ENCODE measurements at regions not wholly inside any gene's neighbourhood (a gene's known extent, or its start where the extent isn't known, plus 50 kb on each side); places are given as distances from the start of the nearest gene placed in this dataset.

DNA sequence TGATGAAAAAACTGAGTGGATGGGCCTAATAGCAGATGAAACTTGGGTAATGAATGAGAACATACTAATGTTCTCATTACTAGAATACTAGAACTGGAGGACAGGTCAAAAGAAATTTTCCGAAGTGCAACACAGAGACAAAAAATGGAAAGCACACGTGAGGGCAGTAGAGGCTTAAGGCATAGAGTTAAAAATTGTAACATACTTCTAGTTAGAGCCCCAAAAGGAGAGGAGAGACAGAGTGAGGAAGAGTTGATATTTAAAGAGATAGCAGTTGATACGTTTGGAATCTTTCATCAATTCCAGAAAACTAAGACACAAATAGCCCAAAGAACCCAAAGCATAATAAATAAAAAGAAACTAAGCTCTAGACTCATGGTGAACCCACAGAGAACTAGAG lies 327.9 kb downstream of the SQOR start:
- no peaks in the 10 kb centered on the region for H3K27me3 ChIP-seq (replicated peaks in 2 of 5; ENCODE audit: control insufficient read depth in 4 of 5, insufficient read depth in 5 of 5, low read length in 4 of 5)
- ChIA-PET POLR2A (no interaction called here), CTCF (no interaction called here)
- no peak overlapping the region for H3K4me3 ChIP-seq (ENCODE audit: control insufficient read depth in 1 of 7, extremely low read depth in 1 of 7, insufficient read depth in 4 of 7, low read depth in 2 of 7, low read length in 6 of 7)
- DNase-seq = no peak
- no peaks in the 10 kb centered on the region for H3K36me3 ChIP-seq (ENCODE audit: control insufficient read depth in 4 of 4, insufficient read depth in 4 of 4, low read length in 3 of 4)
- peaks cover 0 to 13% (median 4%) of the 10 kb centered on the region in 5 experiments for H3K9me3 ChIP-seq (ENCODE audit: control extremely low read depth in 1 of 5, control insufficient read depth in 4 of 5, insufficient read depth in 2 of 5, low read depth in 1 of 5, low read length in 4 of 5)
- no peak overlapping the region for H3K27ac ChIP-seq (ENCODE audit: insufficient read depth in 1 of 2, low read depth in 1 of 2, low read length in 2 of 2, poor library complexity in 1 of 2, severe bottlenecking in 2 of 2)
- no CpG with 5 or more reads among the region's 3 CpGs for WGBS (ENCODE audit: insufficient coverage)
- no peaks in the 10 kb centered on the region for H3K4me1 ChIP-seq (ENCODE audit: control extremely low read depth in 1 of 4, control insufficient read depth in 4 of 4, insufficient read depth in 4 of 4, low read length in 3 of 4)

DNA sequence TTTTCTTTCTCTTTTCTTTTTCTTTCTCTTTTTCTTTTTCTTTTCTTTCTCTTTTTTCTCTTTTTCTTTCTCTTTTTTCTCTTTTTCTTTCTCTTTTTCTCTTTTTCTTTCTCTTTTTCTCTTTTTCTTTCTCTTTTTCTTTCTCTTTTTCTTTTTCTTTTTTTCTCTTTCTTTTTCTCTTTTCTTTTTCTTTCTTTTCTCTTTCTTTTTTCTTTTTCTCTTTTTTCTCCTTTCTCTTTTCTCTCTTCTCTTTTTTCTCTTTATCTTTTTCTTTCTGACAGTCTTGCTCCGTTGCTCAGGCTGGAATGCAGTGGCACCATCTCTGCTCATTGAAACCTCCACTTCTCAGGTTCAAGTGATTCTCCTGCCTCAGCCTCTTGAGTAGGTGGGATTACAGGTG lies 335.7 kb downstream of the SQOR start:
- H3K27me3 ChIP-seq (replicated peaks in 2 of 5; ENCODE audit: control insufficient read depth in 4 of 5, insufficient read depth in 5 of 5, low read length in 4 of 5) = no peaks in the 10 kb centered on the region
- no peak overlapping the region for H3K27ac ChIP-seq (ENCODE audit: insufficient read depth in 1 of 2, low read depth in 1 of 2, low read length in 2 of 2, poor library complexity in 1 of 2, severe bottlenecking in 2 of 2)
- whole genome bisulfite sequencing (ENCODE audit: insufficient coverage) = no CpG with 5 or more reads among the region's 1 CpG
- no peak for DNase-seq
- CTCF ChIA-PET = no interaction called here
- peaks cover 0 to 2% (median 0%) of the 10 kb centered on the region in 5 experiments for H3K9me3 ChIP-seq (ENCODE audit: control extremely low read depth in 1 of 5, control insufficient read depth in 4 of 5, insufficient read depth in 2 of 5, low read depth in 1 of 5, low read length in 4 of 5)
- H3K36me3 ChIP-seq (ENCODE audit: control insufficient read depth in 4 of 4, insufficient read depth in 4 of 4, low read length in 3 of 4) = no peaks in the 10 kb centered on the region
- H3K4me1 ChIP-seq (ENCODE audit: control extremely low read depth in 1 of 4, control insufficient read depth in 4 of 4, insufficient read depth in 4 of 4, low read length in 3 of 4) = no peaks in the 10 kb centered on the region
- no peak overlapping the region for H3K4me3 ChIP-seq (ENCODE audit: control insufficient read depth in 1 of 7, extremely low read depth in 1 of 7, insufficient read depth in 4 of 7, low read depth in 2 of 7, low read length in 6 of 7)
- POLR2A ChIA-PET = no interaction called here

DNA sequence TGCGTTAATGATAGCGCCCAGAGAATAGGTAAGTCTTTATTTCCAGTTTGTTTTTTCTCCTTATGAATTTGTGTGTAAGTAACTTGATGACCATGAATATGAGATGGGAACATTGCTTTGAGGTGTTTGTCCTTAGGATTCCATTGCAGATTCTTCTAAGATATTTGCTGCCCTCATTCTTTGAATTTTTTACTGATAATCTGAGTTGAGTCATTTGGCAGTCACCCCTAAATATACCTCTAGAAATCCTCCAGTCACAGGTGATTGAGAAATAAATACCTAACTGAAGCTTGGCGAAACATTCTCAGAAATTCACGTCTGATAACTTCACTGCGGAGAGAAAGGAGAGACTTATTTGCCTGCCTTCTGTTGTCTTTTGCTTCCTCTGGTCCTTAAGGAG lies 345.5 kb downstream of the SQOR start:
- Histone ChIP-seq H3K36me3 (ENCODE audit: control insufficient read depth in 4 of 4, insufficient read depth in 4 of 4, low read length in 3 of 4) (no peaks in the 10 kb centered on the region), H3K27me3 (replicated peaks in 2 of 5; ENCODE audit: control insufficient read depth in 4 of 5, insufficient read depth in 5 of 5, low read length in 4 of 5) (no peaks in the 10 kb centered on the region), H3K27ac (ENCODE audit: insufficient read depth in 1 of 2, low read depth in 1 of 2, low read length in 2 of 2, poor library complexity in 1 of 2, severe bottlenecking in 2 of 2) (no peak overlapping the region), H3K4me3 (ENCODE audit: control insufficient read depth in 1 of 7, extremely low read depth in 1 of 7, insufficient read depth in 4 of 7, low read depth in 2 of 7, low read length in 6 of 7) (no peak overlapping the region), H3K9me3 (ENCODE audit: control extremely low read depth in 1 of 5, control insufficient read depth in 4 of 5, insufficient read depth in 2 of 5, low read depth in 1 of 5, low read length in 4 of 5) (no peaks in the 10 kb centered on the region), H3K4me1 (ENCODE audit: control extremely low read depth in 1 of 4, control insufficient read depth in 4 of 4, insufficient read depth in 4 of 4, low read length in 3 of 4) (no peaks in the 10 kb centered on the region)
- ChIA-PET POLR2A (no interaction called here), CTCF (no interaction called here)
- 81% methylated on average over 5 of the region's 5 CpGs for WGBS (ENCODE audit: insufficient coverage)
- no peak for DNase-seq

DNA sequence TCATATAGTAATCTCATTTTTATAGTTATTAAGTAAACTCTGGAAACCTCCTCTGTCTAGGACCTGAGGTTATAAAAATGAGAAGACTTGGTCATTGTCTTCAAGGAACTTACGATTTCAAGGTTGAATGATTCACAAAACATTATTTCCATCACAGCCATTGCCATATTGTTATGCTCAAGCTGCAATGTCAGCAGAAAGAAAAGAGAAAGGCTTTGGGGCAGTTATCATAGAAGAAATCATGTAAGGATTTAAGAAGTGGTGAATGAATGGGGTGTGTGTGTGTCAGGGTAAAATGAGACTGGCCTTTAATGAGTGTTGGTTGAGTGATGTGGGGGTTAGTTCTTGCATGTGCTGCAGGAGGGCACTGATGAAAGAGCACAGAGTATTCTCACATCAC lies 346.8 kb downstream of the SQOR start:
- Histone ChIP-seq H3K27ac (ENCODE audit: insufficient read depth in 1 of 2, low read depth in 1 of 2, low read length in 2 of 2, poor library complexity in 1 of 2, severe bottlenecking in 2 of 2) (no peak overlapping the region), H3K36me3 (ENCODE audit: control insufficient read depth in 4 of 4, insufficient read depth in 4 of 4, low read length in 3 of 4) (no peaks in the 10 kb centered on the region), H3K4me1 (ENCODE audit: control extremely low read depth in 1 of 4, control insufficient read depth in 4 of 4, insufficient read depth in 4 of 4, low read length in 3 of 4) (no peaks in the 10 kb centered on the region), H3K4me3 (ENCODE audit: control insufficient read depth in 1 of 7, extremely low read depth in 1 of 7, insufficient read depth in 4 of 7, low read depth in 2 of 7, low read length in 6 of 7) (no peak overlapping the region), H3K9me3 (ENCODE audit: control extremely low read depth in 1 of 5, control insufficient read depth in 4 of 5, insufficient read depth in 2 of 5, low read depth in 1 of 5, low read length in 4 of 5) (no peaks in the 10 kb centered on the region), H3K27me3 (replicated peaks in 2 of 5; ENCODE audit: control insufficient read depth in 4 of 5, insufficient read depth in 5 of 5, low read length in 4 of 5) (no peaks in the 10 kb centered on the region)
- WGBS (ENCODE audit: insufficient coverage) = no CpG with 5 or more reads among the region's 1 CpG
- no peak for DNase-seq
- ChIA-PET CTCF (no interaction called here), POLR2A (no interaction called here)

- no peak overlapping the region for H3K4me3 ChIP-seq (ENCODE audit: control insufficient read depth in 1 of 7, extremely low read depth in 1 of 7, insufficient read depth in 4 of 7, low read depth in 2 of 7, low read length in 6 of 7)
- H3K27ac ChIP-seq (ENCODE audit: insufficient read depth in 1 of 2, low read depth in 1 of 2, low read length in 2 of 2, poor library complexity in 1 of 2, severe bottlenecking in 2 of 2) = no peak overlapping the region
- no peaks in the 10 kb centered on the region for H3K36me3 ChIP-seq (ENCODE audit: control insufficient read depth in 4 of 4, insufficient read depth in 4 of 4, low read length in 3 of 4)
- peaks cover 0 to 2% (median 0%) of the 10 kb centered on the region in 5 experiments for H3K9me3 ChIP-seq (ENCODE audit: control extremely low read depth in 1 of 5, control insufficient read depth in 4 of 5, insufficient read depth in 2 of 5, low read depth in 1 of 5, low read length in 4 of 5)
- H3K27me3 ChIP-seq (replicated peaks in 2 of 5; ENCODE audit: control insufficient read depth in 4 of 5, insufficient read depth in 5 of 5, low read length in 4 of 5) = no peaks in the 10 kb centered on the region
- WGBS (ENCODE audit: insufficient coverage) = 67% methylated on average over 2 of the region's 3 CpGs
- POLR2A ChIA-PET = no interaction called here
- H3K4me1 ChIP-seq (ENCODE audit: control extremely low read depth in 1 of 4, control insufficient read depth in 4 of 4, insufficient read depth in 4 of 4, low read length in 3 of 4) = no peaks in the 10 kb centered on the region
- CTCF ChIA-PET = no interaction called here
- no peak for DNase-seq
Observed at GRCh38 chr15:45991863-45992262, 357.0 kb downstream of the SQOR start.

DNA sequence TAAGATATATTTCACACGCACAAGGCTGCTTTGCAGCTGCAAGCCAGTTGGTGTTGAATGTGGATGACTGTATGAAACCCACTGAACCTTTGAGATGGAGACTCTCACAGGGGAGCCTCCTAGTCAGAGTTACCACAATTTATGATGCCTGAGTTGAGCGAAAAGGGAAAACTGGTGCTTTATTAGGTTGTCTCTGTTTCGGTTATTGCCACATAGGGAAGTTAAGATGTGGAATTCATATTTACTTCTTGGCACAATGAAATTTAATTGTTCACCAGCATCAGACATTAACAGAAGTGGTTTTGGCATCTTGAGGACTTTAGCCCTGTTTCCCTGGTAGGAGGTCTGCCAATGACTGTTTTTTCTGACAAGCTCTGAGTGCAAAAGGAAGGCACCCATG lies 358.2 kb downstream of the SQOR start:
- ChIA-PET POLR2A (no interaction called here), CTCF (no interaction called here)
- Histone ChIP-seq H3K27ac (ENCODE audit: insufficient read depth in 1 of 2, low read depth in 1 of 2, low read length in 2 of 2, poor library complexity in 1 of 2, severe bottlenecking in 2 of 2) (no peak overlapping the region), H3K36me3 (ENCODE audit: control insufficient read depth in 4 of 4, insufficient read depth in 4 of 4, low read length in 3 of 4) (no peaks in the 10 kb centered on the region), H3K9me3 (ENCODE audit: control extremely low read depth in 1 of 5, control insufficient read depth in 4 of 5, insufficient read depth in 2 of 5, low read depth in 1 of 5, low read length in 4 of 5) (peaks cover 0 to 2% (median 0%) of the 10 kb centered on the region in 5 experiments), H3K4me1 (ENCODE audit: control extremely low read depth in 1 of 4, control insufficient read depth in 4 of 4, insufficient read depth in 4 of 4, low read length in 3 of 4) (no peaks in the 10 kb centered on the region), H3K27me3 (replicated peaks in 2 of 5; ENCODE audit: control insufficient read depth in 4 of 5, insufficient read depth in 5 of 5, low read length in 4 of 5) (no peaks in the 10 kb centered on the region), H3K4me3 (ENCODE audit: control insufficient read depth in 1 of 7, extremely low read depth in 1 of 7, insufficient read depth in 4 of 7, low read depth in 2 of 7, low read length in 6 of 7) (no peak overlapping the region)
- DNase-seq = no peak
- no CpG with 5 or more reads among the region's 3 CpGs for WGBS (ENCODE audit: insufficient coverage)

GRCh38 chr15:45993508-45993907 lies 358.7 kb downstream of the SQOR start:
- no peaks in the 10 kb centered on the region for H3K4me1 ChIP-seq (ENCODE audit: control extremely low read depth in 1 of 4, control insufficient read depth in 4 of 4, insufficient read depth in 4 of 4, low read length in 3 of 4)
- CTCF ChIA-PET = no interaction called here
- no peak overlapping the region for H3K4me3 ChIP-seq (ENCODE audit: control insufficient read depth in 1 of 7, extremely low read depth in 1 of 7, insufficient read depth in 4 of 7, low read depth in 2 of 7, low read length in 6 of 7)
- POLR2A ChIA-PET = no interaction called here
- H3K9me3 ChIP-seq (ENCODE audit: control extremely low read depth in 1 of 5, control insufficient read depth in 4 of 5, insufficient read depth in 2 of 5, low read depth in 1 of 5, low read length in 4 of 5) = peaks cover 0 to 2% (median 0%) of the 10 kb centered on the region in 5 experiments
- no peak for DNase-seq
- H3K36me3 ChIP-seq (ENCODE audit: control insufficient read depth in 4 of 4, insufficient read depth in 4 of 4, low read length in 3 of 4) = no peaks in the 10 kb centered on the region
- no peaks in the 10 kb centered on the region for H3K27me3 ChIP-seq (replicated peaks in 2 of 5; ENCODE audit: control insufficient read depth in 4 of 5, insufficient read depth in 5 of 5, low read length in 4 of 5)
- no peak overlapping the region for H3K27ac ChIP-seq (ENCODE audit: insufficient read depth in 1 of 2, low read depth in 1 of 2, low read length in 2 of 2, poor library complexity in 1 of 2, severe bottlenecking in 2 of 2)

GRCh38 chr15:45995800-45996199 lies 361.0 kb downstream of the SQOR start:
- H3K36me3 ChIP-seq (ENCODE audit: control insufficient read depth in 4 of 4, insufficient read depth in 4 of 4, low read length in 3 of 4) = no peaks in the 10 kb centered on the region
- 83% methylated on average over 3 of the region's 4 CpGs for WGBS (ENCODE audit: insufficient coverage)
- H3K27me3 ChIP-seq (replicated peaks in 2 of 5; ENCODE audit: control insufficient read depth in 4 of 5, insufficient read depth in 5 of 5, low read length in 4 of 5) = no peaks in the 10 kb centered on the region
- no peak overlapping the region for H3K4me3 ChIP-seq (ENCODE audit: control insufficient read depth in 1 of 7, extremely low read depth in 1 of 7, insufficient read depth in 4 of 7, low read depth in 2 of 7, low read length in 6 of 7)
- DNase-seq = no peak
- no peak overlapping the region for H3K27ac ChIP-seq (ENCODE audit: insufficient read depth in 1 of 2, low read depth in 1 of 2, low read length in 2 of 2, poor library complexity in 1 of 2, severe bottlenecking in 2 of 2)
- no peaks in the 10 kb centered on the region for H3K4me1 ChIP-seq (ENCODE audit: control extremely low read depth in 1 of 4, control insufficient read depth in 4 of 4, insufficient read depth in 4 of 4, low read length in 3 of 4)
- CTCF ChIA-PET = no interaction called here
- H3K9me3 ChIP-seq (ENCODE audit: control extremely low read depth in 1 of 5, control insufficient read depth in 4 of 5, insufficient read depth in 2 of 5, low read depth in 1 of 5, low read length in 4 of 5) = peaks cover 0 to under 1% (median 0%) of the 10 kb centered on the region in 5 experiments
- POLR2A ChIA-PET = no interaction called here

All from common myeloid progenitor, CD34-positive (primary cell).